GM21381 (cell line): ENCODE measurements at regions not wholly inside any gene's neighbourhood (a gene's known extent, or its start where the extent isn't known, plus 50 kb on each side); places are given as distances from the start of the nearest gene placed in this dataset.

ENCODE experiments used
- ATAC-seq: cut with Tn5 transposase; IDR thresholded peaks from one replicate; pipeline ENCODE4 v1.9.1; 2021; ENCODE audit warnings: mild to moderate bottlenecking, moderate library complexity; ENCODE audit not compliant: unreplicated experiment

- no peak for ATAC-seq
Measured at GRCh38 chr14:101505236-101505970, 55.9 kb upstream of the DIO3 start.

GRCh38 chr14:101506211-101506925, 54.9 kb upstream of the DIO3 start:
- no peak for ATAC-seq

- no peak for ATAC-seq
Measured at GRCh38 chr14:101506926-101507835, 54.1 kb upstream of the DIO3 start.

GRCh38 chr14:101507836-101508150, 53.5 kb upstream of the DIO3 start:
- no peak for ATAC-seq

GRCh38 chr14:101508196-101508947, 52.9 kb upstream of the DIO3 start:
- ATAC-seq: no peak

GRCh38 chr14:101508948-101509729, 52.2 kb upstream of the DIO3 start:
- ATAC-seq: no peak

GRCh38 chr14:101509730-101510371, 51.4 kb upstream of the DIO3 start:
- no peak for ATAC-seq

- ATAC-seq: no peak
Measured at GRCh38 chr14:101511199-101511598, 50.1 kb upstream of the DIO3 start.
